ENCODE measurements at regions not wholly inside any gene's neighbourhood (a gene's known extent, or its start where the extent isn't known, plus 50 kb on each side); places are given as distances from the start of the nearest gene placed in this dataset.

- no peak for DNase-seq (ENCODE audit: extremely low read depth in 1 of 2, low read depth in 1 of 2)
Measured at GRCh38 chr2:211055438-211055837, 499.0 kb downstream of the CPS1 start.

- no peak for DNase-seq (ENCODE audit: extremely low read depth in 1 of 2, low read depth in 1 of 2)
Measured at GRCh38 chr2:211061612-211062296, 505.4 kb downstream of the CPS1 start.

- no peak for DNase-seq (ENCODE audit: extremely low read depth in 1 of 2, low read depth in 1 of 2)
Measured at GRCh38 chr2:211062297-211062612, 505.9 kb downstream of the CPS1 start.

- no peak for DNase-seq (ENCODE audit: extremely low read depth in 1 of 2, low read depth in 1 of 2)
Measured at GRCh38 chr2:211067029-211067428, 510.6 kb downstream of the CPS1 start.

GRCh38 chr2:211068108-211068780, 511.8 kb downstream of the CPS1 start:
- DNase-seq (ENCODE audit: extremely low read depth in 1 of 2, low read depth in 1 of 2), result no peak

- no peak for DNase-seq (ENCODE audit: extremely low read depth in 1 of 2, low read depth in 1 of 2)
Measured at GRCh38 chr2:211070547-211070946, 514.1 kb downstream of the CPS1 start.

- DNase-seq (ENCODE audit: extremely low read depth in 1 of 2, low read depth in 1 of 2), result no peak
Measured at GRCh38 chr2:211077216-211077767, 520.9 kb downstream of the CPS1 start.

GRCh38 chr2:211084352-211084751, 528.0 kb downstream of the CPS1 start:
- no peak for DNase-seq (ENCODE audit: extremely low read depth in 1 of 2, low read depth in 1 of 2)

GRCh38 chr2:211085056-211085680, 528.8 kb downstream of the CPS1 start:
- DNase-seq (ENCODE audit: extremely low read depth in 1 of 2, low read depth in 1 of 2), result no peak

- no peak for DNase-seq (ENCODE audit: extremely low read depth in 1 of 2, low read depth in 1 of 2)
Measured at GRCh38 chr2:211086049-211086448, 529.6 kb downstream of the CPS1 start.

- DNase-seq (ENCODE audit: extremely low read depth in 1 of 2, low read depth in 1 of 2), result no peak
Measured at GRCh38 chr2:211089127-211089526, 532.7 kb downstream of the CPS1 start.

- DNase-seq (ENCODE audit: extremely low read depth in 1 of 2, low read depth in 1 of 2), result no peak
Measured at GRCh38 chr2:211093743-211094303, 537.4 kb downstream of the CPS1 start.

GRCh38 chr2:211103989-211104388, 547.6 kb downstream of the CPS1 start:
- DNase-seq (ENCODE audit: extremely low read depth in 1 of 2, low read depth in 1 of 2), result no peak

GRCh38 chr2:211113334-211114175, 557.2 kb downstream of the CPS1 start:
- DNase-seq (ENCODE audit: extremely low read depth in 1 of 2, low read depth in 1 of 2), result no peak

- DNase-seq (ENCODE audit: extremely low read depth in 1 of 2, low read depth in 1 of 2), result no peak
Measured at GRCh38 chr2:211114826-211115455, 558.5 kb downstream of the CPS1 start.

- DNase-seq (ENCODE audit: extremely low read depth in 1 of 2, low read depth in 1 of 2), result no peak
Measured at GRCh38 chr2:211117026-211117425, 560.6 kb downstream of the CPS1 start.

- DNase-seq (ENCODE audit: extremely low read depth in 1 of 2, low read depth in 1 of 2), result no peak
Measured at GRCh38 chr2:211126256-211126655, 569.9 kb downstream of the CPS1 start.

- no peak for DNase-seq (ENCODE audit: extremely low read depth in 1 of 2, low read depth in 1 of 2)
Measured at GRCh38 chr2:211127501-211127900, 571.1 kb downstream of the CPS1 start.

- no peak for DNase-seq (ENCODE audit: extremely low read depth in 1 of 2, low read depth in 1 of 2)
Measured at GRCh38 chr2:211128287-211128686, 571.9 kb downstream of the CPS1 start.

- DNase-seq (ENCODE audit: extremely low read depth in 1 of 2, low read depth in 1 of 2), result no peak
Measured at GRCh38 chr2:211129798-211130197, 573.4 kb downstream of the CPS1 start.

Data from activated CD8-positive, alpha-beta memory T cell treated with anti-CD3 and anti-CD28 coated beads for 1 hour (primary cell).